A673 (cell line): ENCODE measurements at regions not wholly inside any gene's neighbourhood (a gene's known extent, or its start where the extent isn't known, plus 50 kb on each side); places are given as distances from the start of the nearest gene placed in this dataset.

ENCODE experiments used
- BruUV-seq: library from RNA; stranded (reverse); fragments of 400-500 nt; replicated peaks from 2 replicates; lab custom pipeline; 2021; lab: Mats Ljungman, UMichigan
- CTCF ChIA-PET: fragments of 300-600 bp; sonication (Branson Sonifier 250); formaldehyde crosslinking; loops from one replicate; lab custom pipeline; 2022; ENCODE audit warnings: antibody characterized with exemption; lab: Charles Lee
- POLR2A ChIA-PET: fragments of 300-600 bp; sonication (Branson Sonifier 250); formaldehyde crosslinking; loops from one replicate; lab custom pipeline; 2022; ENCODE audit warnings: antibody characterized with exemption; ENCODE audit not compliant: low non-redundant PET; lab: Charles Lee
- DNase-seq: peaks from one replicate; pipeline ENCODE4 v3.0.0-alpha.2; 2015; ENCODE audit warnings: low spot score
- H3K27ac ChIP-seq: fragments of 200-600 bp; sonication (generic); 2 replicates; pipeline ENCODE4 v1.5.1; 2016; ENCODE audit warnings: mixed run types, low read depth, mild to moderate bottlenecking, mixed read lengths, antibody characterized with exemption, low read length; ENCODE audit not compliant: poor library complexity, severe bottlenecking
- H3K27me3 ChIP-seq: fragments of 200-600 bp; sonication (generic); replicated peaks from 2 replicates; pipeline ENCODE4 v1.6.1; 2017; ENCODE audit warnings: mixed run types, low read depth, mild to moderate bottlenecking, mixed read lengths, antibody characterized with exemption, low read length; ENCODE audit not compliant: insufficient read depth, poor library complexity
- H3K36me3 ChIP-seq: fragments of 200-600 bp; sonication (generic); 2 replicates; pipeline ENCODE4 v1.6.1; 2016; ENCODE audit warnings: mixed run types, mild to moderate bottlenecking, mixed read lengths, antibody characterized with exemption, low read length; ENCODE audit not compliant: insufficient read depth, poor library complexity, severe bottlenecking
- H3K4me1 ChIP-seq: fragments of 200-600 bp; sonication (generic); 2 replicates; pipeline ENCODE4 v1.6.1; 2017; ENCODE audit warnings: mixed run types, mild to moderate bottlenecking, mixed read lengths, antibody characterized with exemption, low read length; ENCODE audit not compliant: insufficient read depth, poor library complexity, severe bottlenecking
- H3K4me3 ChIP-seq: fragments of 200-600 bp; sonication (generic); 2 replicates; pipeline ENCODE4 v1.5.1; 2016; ENCODE audit warnings: low read depth, mixed run types, mild to moderate bottlenecking, mixed read lengths, low read length; ENCODE audit not compliant: poor library complexity, severe bottlenecking
- H3K9me3 ChIP-seq: fragments of 200-600 bp; sonication (generic); 2 replicates; pipeline ENCODE4 v1.6.1; 2016; ENCODE audit warnings: mixed run types, low read depth, mild to moderate bottlenecking, mixed read lengths, antibody characterized with exemption, low read length; ENCODE audit not compliant: poor library complexity, severe bottlenecking
- EZH2 ChIP-seq: fragments of 200-600 bp; sonication (generic); IDR thresholded peaks from 2 replicates; pipeline ENCODE4 v1.6.1; 2017; ENCODE audit warnings: borderline replicate concordance, low read depth, mild to moderate bottlenecking, mixed read lengths, antibody characterized with exemption, low read length; ENCODE audit not compliant: poor library complexity, severe bottlenecking
- intact Hi-C: fragments of 100-400 bp; cut with micrococcal nuclease; formaldehyde crosslinking; loops from one replicate; pipeline ENCODE4 v1.10.0; 2022; ENCODE audit not compliant: unreplicated experiment
- TF ChIP-seq, protein P1 (sequence below): fragments of 300-800, 200-600 bp; sonication (generic); conservative IDR thresholded peaks from 2 replicates; pipeline ENCODE4 v1.5.1; 2017; ENCODE audit warnings: low read depth, mild to moderate bottlenecking, antibody characterized with exemption, low read length, moderate library complexity, mixed read lengths

- Histone ChIP-seq H3K4me3 (no peak overlapping the region), H3K27me3 (peaks cover 26% of the 10 kb centered on the region), H3K36me3 (no peaks in the 10 kb centered on the region), H3K4me1 (no peaks in the 10 kb centered on the region), H3K9me3 (no peaks in the 10 kb centered on the region), H3K27ac (no peak overlapping the region)
- POLR2A ChIA-PET = no interaction called here
- CTCF ChIA-PET = no interaction called here
- TF ChIP-seq, protein P1, sequence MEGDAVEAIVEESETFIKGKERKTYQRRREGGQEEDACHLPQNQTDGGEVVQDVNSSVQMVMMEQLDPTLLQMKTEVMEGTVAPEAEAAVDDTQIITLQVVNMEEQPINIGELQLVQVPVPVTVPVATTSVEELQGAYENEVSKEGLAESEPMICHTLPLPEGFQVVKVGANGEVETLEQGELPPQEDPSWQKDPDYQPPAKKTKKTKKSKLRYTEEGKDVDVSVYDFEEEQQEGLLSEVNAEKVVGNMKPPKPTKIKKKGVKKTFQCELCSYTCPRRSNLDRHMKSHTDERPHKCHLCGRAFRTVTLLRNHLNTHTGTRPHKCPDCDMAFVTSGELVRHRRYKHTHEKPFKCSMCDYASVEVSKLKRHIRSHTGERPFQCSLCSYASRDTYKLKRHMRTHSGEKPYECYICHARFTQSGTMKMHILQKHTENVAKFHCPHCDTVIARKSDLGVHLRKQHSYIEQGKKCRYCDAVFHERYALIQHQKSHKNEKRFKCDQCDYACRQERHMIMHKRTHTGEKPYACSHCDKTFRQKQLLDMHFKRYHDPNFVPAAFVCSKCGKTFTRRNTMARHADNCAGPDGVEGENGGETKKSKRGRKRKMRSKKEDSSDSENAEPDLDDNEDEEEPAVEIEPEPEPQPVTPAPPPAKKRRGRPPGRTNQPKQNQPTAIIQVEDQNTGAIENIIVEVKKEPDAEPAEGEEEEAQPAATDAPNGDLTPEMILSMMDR = no peak
- no peak for TF ChIP-seq EZH2
- BruUV-seq = no TSS peak
- intact Hi-C loops = no loop called here
- no peak for DNase-seq
These were observed 77.5 kb upstream of the SP8 start for GRCh38 chr7:20864221-20864620.

DNA sequence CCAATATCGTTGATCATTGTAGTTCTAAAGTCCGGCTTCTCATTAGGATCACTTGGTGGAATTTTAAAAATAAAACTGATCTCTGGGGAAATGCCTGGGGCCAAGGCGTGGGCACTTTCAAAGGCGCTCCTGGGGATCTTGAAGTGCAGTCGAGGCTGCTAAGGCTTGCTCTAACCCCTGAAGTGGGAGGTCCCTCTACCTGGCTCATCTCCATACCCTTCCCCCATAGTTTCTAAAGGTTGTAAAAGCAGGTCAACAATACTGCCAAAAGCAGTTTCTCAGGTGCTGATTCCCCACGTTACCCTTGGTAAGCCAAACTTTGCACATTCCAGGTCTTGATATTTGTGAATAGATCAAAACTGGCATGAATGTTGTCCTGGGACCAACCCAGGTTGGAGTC is 79.0 kb upstream of the SP8 start:
- ChIA-PET POLR2A (no interaction called here), CTCF (no interaction called here)
- BruUV-seq = no TSS peak
- no peak for TF ChIP-seq EZH2
- TF ChIP-seq, protein P1 = no peak
- Histone ChIP-seq H3K27ac (no peak overlapping the region), H3K27me3 (peaks cover 29% of the 10 kb centered on the region), H3K36me3 (no peaks in the 10 kb centered on the region), H3K4me3 (no peak overlapping the region), H3K9me3 (no peaks in the 10 kb centered on the region), H3K4me1 (no peaks in the 10 kb centered on the region)
- intact Hi-C loops = no loop called here
- DNase-seq = no peak

DNA sequence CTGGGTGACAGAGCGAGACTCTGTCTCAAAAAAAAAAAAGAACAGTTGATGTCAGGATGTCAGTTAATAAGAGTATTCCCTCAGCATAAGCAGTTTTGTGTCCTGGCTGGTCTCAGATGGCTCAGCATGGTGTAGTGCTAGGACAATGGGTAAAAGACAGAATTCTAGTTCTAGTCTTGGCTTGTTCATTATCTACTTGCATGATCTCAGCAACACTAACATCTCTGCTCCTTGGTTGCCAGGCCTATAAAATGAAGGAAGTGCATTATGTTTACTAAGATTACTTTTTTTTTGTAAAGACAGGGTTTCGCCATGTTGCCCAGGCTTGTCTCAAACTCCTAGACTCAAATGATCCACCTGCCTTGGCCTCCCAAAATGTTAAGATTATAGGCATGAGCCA is 84.3 kb upstream of the SP8 start:
- Histone ChIP-seq H3K4me1 (no peaks in the 10 kb centered on the region), H3K36me3 (no peaks in the 10 kb centered on the region), H3K4me3 (no peak overlapping the region), H3K9me3 (no peaks in the 10 kb centered on the region), H3K27ac (no peak overlapping the region), H3K27me3 (peaks cover 6% of the 10 kb centered on the region)
- BruUV-seq = no TSS peak
- no peak for DNase-seq
- TF ChIP-seq, protein P1 = no peak
- no peak for TF ChIP-seq EZH2
- intact Hi-C loops = no loop called here
- POLR2A ChIA-PET = no interaction called here
- CTCF ChIA-PET = no interaction called here
